Astrocyte (in vitro differentiated cells and primary cell): ENCODE measurements at regions not wholly inside any gene's neighbourhood (a gene's known extent, or its start where the extent isn't known, plus 50 kb on each side); places are given as distances from the start of the nearest gene placed in this dataset.

Experiments
- DNase-seq: peaks from one replicate; pipeline ENCODE4 v3.0.0-alpha.2; 2010; ENCODE audit warnings: low read depth
- FAIRE-seq: peaks from 2 replicates; lab custom pipeline; 2011; peaks lifted over from hg19 to GRCh38; lab: Jason Lieb, UNC
- H2AFZ ChIP-seq: 2 replicates; pipeline ENCODE4 v1.6.0; 2012; ENCODE audit warnings: low read depth, low read length, inconsistent platforms
- H3K27ac ChIP-seq: 2 replicates; pipeline ENCODE4 v1.5.1; 2011; ENCODE audit warnings: low read depth, low read length, inconsistent platforms
- H3K27me3 ChIP-seq: 2 replicates; pipeline ENCODE4 v1.6.0; 2011; ENCODE audit warnings: low read length, inconsistent platforms; ENCODE audit not compliant: insufficient read depth
- H3K36me3 ChIP-seq: 2 replicates; pipeline ENCODE4 v1.5.1; 2011; ENCODE audit warnings: low read length, inconsistent platforms; ENCODE audit not compliant: insufficient read depth
- H3K4me1 ChIP-seq: 2 replicates; pipeline ENCODE4 v1.5.1; 2011; ENCODE audit warnings: low read length, inconsistent platforms; ENCODE audit not compliant: insufficient read depth
- H3K4me2 ChIP-seq: 2 replicates; pipeline ENCODE4 v1.6.0; 2012; ENCODE audit warnings: low read length, inconsistent platforms
- H3K4me3 ChIP-seq: 2 replicates; pipeline ENCODE4 v1.5.1; 2011; ENCODE audit warnings: low read depth, mild to moderate bottlenecking, low read length, inconsistent platforms; ENCODE audit not compliant: insufficient read depth
- H3K79me2 ChIP-seq: 2 replicates; pipeline ENCODE4 v1.6.0; 2012; ENCODE audit warnings: mild to moderate bottlenecking, low read length, inconsistent platforms; ENCODE audit not compliant: insufficient read depth
- H3K9ac ChIP-seq: 2 replicates; pipeline ENCODE4 v1.6.0; 2012; ENCODE audit warnings: mild to moderate bottlenecking, low read length, inconsistent platforms
- H3K9me3 ChIP-seq: 2 replicates; pipeline ENCODE4 v1.5.1; 2012; ENCODE audit warnings: low read depth, mild to moderate bottlenecking, low read length, inconsistent platforms; ENCODE audit not compliant: insufficient read depth
- H4K20me1 ChIP-seq: 2 replicates; pipeline ENCODE4 v1.6.0; 2012; ENCODE audit warnings: low read length, inconsistent platforms; ENCODE audit not compliant: insufficient read depth
- H3K27ac Mint-ChIP-seq: one replicate; pipeline ENCODE4 v1.8.0; 2021; ENCODE audit warnings: mild to moderate bottlenecking, mixed read lengths; ENCODE audit not compliant: unreplicated experiment
- H3K27me3 Mint-ChIP-seq: one replicate; pipeline ENCODE4 v1.8.0; 2021; ENCODE audit warnings: low read depth, mixed read lengths; ENCODE audit not compliant: unreplicated experiment
- H3K36me3 Mint-ChIP-seq: one replicate; pipeline ENCODE4 v1.8.0; 2021; ENCODE audit warnings: low read depth, mixed read lengths; ENCODE audit not compliant: unreplicated experiment
- H3K4me1 Mint-ChIP-seq: one replicate; pipeline ENCODE4 v1.8.0; 2021; ENCODE audit warnings: low read depth, mixed read lengths; ENCODE audit not compliant: unreplicated experiment
- H3K4me3 Mint-ChIP-seq: one replicate; pipeline ENCODE4 v1.8.0; 2021; ENCODE audit warnings: mild to moderate bottlenecking, moderate library complexity, mixed read lengths; ENCODE audit not compliant: unreplicated experiment
- H3K9me3 Mint-ChIP-seq: one replicate; pipeline ENCODE4 v1.8.0; 2021; ENCODE audit warnings: mild to moderate bottlenecking, mixed read lengths; ENCODE audit not compliant: unreplicated experiment
- EZH2 ChIP-seq: IDR thresholded peaks from 2 replicates; pipeline ENCODE4 v1.6.1; 2012; ENCODE audit warnings: mild to moderate bottlenecking, low read length, inconsistent platforms; ENCODE audit not compliant: insufficient read depth
- TF ChIP-seq, protein P1 (sequence below): IDR thresholded peaks from 2 replicates; pipeline ENCODE4 v1.5.1; 2011; ENCODE audit warnings: low read depth, mild to moderate bottlenecking, inconsistent platforms, low read length, moderate library complexity; ENCODE audit not compliant: insufficient read depth

DNA sequence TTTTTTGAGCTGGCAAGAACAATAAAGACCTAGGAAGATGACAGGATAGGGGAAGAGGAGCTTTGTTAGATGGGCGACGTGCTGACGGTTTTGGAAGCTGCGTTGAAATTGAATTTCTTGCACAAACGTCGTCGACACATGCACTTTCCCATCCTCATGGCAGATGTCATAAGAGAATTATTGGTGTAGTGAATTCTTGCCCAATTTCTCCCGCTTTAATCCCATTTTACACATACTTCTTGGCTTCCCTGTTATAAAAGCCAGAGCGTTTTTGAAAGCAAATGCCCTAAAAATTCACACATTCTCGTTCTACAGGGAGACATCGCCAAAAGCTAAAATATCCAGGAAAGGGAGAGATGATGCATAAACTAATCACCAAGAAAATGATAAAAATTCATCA lies 109.8 kb upstream of the DAP start:
- Mint-ChIP-seq H3K9me3 (peaks cover 2% of the 10 kb centered on the region), H3K27me3 (peaks cover 11% of the 10 kb centered on the region), H3K27ac (no peak overlapping the region), H3K36me3 (no peaks in the 10 kb centered on the region), H3K4me3 (no peak overlapping the region), H3K4me1 (peaks cover 8% of the 10 kb centered on the region)
- H3K79me2 ChIP-seq = no peaks in the 10 kb centered on the region
- peaks cover 4% of the 10 kb centered on the region for H3K4me1 ChIP-seq
- no peaks in the 10 kb centered on the region for H3K9me3 ChIP-seq
- no peak for DNase-seq
- H3K9ac ChIP-seq = no peak overlapping the region
- no peak overlapping the region for H3K4me3 ChIP-seq
- H3K27me3 ChIP-seq = peaks cover 6% of the 10 kb centered on the region
- FAIRE-seq = no peak
- H3K36me3 ChIP-seq = no peaks in the 10 kb centered on the region
- no peak overlapping the region for H3K4me2 ChIP-seq
- H2AFZ ChIP-seq = no peak overlapping the region
- H3K27ac ChIP-seq = no peak overlapping the region
- no peaks in the 10 kb centered on the region for H4K20me1 ChIP-seq
- no peak for TF ChIP-seq EZH2
- TF ChIP-seq, protein P1, sequence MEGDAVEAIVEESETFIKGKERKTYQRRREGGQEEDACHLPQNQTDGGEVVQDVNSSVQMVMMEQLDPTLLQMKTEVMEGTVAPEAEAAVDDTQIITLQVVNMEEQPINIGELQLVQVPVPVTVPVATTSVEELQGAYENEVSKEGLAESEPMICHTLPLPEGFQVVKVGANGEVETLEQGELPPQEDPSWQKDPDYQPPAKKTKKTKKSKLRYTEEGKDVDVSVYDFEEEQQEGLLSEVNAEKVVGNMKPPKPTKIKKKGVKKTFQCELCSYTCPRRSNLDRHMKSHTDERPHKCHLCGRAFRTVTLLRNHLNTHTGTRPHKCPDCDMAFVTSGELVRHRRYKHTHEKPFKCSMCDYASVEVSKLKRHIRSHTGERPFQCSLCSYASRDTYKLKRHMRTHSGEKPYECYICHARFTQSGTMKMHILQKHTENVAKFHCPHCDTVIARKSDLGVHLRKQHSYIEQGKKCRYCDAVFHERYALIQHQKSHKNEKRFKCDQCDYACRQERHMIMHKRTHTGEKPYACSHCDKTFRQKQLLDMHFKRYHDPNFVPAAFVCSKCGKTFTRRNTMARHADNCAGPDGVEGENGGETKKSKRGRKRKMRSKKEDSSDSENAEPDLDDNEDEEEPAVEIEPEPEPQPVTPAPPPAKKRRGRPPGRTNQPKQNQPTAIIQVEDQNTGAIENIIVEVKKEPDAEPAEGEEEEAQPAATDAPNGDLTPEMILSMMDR = no peak

DNA sequence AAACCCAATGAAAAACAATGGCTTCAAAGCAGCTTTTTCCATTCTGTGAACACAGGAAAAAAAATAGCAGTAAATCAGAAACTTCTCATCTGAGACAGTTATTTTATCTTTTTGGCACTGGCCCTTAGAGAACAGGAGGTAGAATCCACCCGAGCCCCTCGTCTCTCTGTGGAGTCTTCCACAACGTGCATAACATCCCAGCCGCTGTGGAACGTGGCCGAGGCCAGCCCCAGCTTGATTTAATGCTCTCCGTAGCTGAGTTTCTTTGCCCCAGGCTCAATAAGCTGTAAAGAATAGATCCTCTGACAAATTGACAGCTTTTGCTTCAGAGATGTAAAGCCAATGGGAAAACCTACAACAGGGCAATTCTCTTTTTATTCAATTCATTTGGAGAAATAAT lies 107.9 kb upstream of the DAP start:
- DNase-seq (no peak), FAIRE-seq (no peak)
- TF ChIP-seq, protein P1 = no peak
- no peak overlapping the region for H3K4me2 ChIP-seq
- no peak overlapping the region for H3K9ac ChIP-seq
- no peak overlapping the region for H3K4me3 ChIP-seq
- Mint-ChIP-seq H3K4me1 (no peaks in the 10 kb centered on the region), H3K27me3 (peaks cover 12% of the 10 kb centered on the region), H3K36me3 (no peaks in the 10 kb centered on the region), H3K4me3 (no peak overlapping the region), H3K9me3 (no peaks in the 10 kb centered on the region), H3K27ac (no peak overlapping the region)
- no peaks in the 10 kb centered on the region for H3K9me3 ChIP-seq
- no peak overlapping the region for H3K27ac ChIP-seq
- H3K36me3 ChIP-seq = no peaks in the 10 kb centered on the region
- no peaks in the 10 kb centered on the region for H3K79me2 ChIP-seq
- peaks cover 6% of the 10 kb centered on the region for H3K27me3 ChIP-seq
- H2AFZ ChIP-seq = no peak overlapping the region
- no peaks in the 10 kb centered on the region for H4K20me1 ChIP-seq
- H3K4me1 ChIP-seq = no peaks in the 10 kb centered on the region

DNA sequence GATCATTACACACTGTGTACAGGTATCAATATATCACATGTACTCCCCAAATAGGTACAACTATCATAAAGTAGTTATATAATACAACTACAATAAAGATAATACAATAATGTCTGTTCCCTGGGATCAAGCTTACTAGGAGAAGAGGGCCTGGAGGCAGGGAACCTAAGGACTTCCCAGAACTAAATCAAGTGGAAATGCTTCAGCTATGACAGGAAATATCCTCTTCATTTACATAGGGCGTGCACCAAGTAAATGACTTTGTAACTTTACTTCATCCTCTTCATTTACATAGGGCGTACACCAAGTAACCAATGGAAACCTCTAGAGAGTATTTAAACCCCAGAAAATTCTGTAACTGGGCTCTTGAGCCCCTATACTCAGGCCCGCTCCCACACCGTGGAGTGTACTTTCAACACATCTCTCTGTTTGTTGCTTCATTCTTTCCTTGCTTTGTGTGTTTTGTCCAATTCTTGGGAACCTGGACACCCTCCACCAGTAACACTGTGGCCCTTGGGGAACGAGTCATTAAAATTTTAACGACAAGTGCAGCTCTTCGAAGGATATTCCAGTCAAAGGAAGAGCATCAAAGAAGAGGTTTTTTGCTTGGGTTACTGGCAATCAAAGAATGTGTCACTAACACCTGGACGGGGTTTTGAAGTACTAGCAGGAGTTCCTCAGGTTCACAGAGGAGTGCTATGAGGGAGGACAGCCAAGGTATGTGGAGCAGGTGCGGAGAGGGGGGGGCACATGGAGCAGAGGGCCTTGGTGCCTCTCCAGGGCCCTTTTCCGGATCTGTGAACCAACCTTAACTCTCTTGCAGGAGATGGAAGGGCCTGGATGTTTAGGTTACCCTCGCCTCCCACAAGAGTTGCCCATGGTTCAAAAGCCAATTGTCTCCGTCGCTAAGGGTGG lies 106.6 kb upstream of the DAP start:
- H3K4me3 ChIP-seq = no peak overlapping the region
- no peak overlapping the region for H3K9ac ChIP-seq
- H3K4me3 Mint-ChIP-seq = no peak overlapping the region
- H2AFZ ChIP-seq = no peak overlapping the region
- no peaks in the 10 kb centered on the region for H3K79me2 ChIP-seq
- H3K27ac Mint-ChIP-seq = no peak overlapping the region
- H4K20me1 ChIP-seq = no peaks in the 10 kb centered on the region
- FAIRE-seq (no peak), DNase-seq (no peak)
- no peaks in the 10 kb centered on the region for H3K4me1 ChIP-seq
- no peaks in the 10 kb centered on the region for H3K4me1 Mint-ChIP-seq
- no peaks in the 10 kb centered on the region for H3K9me3 Mint-ChIP-seq
- TF ChIP-seq, protein P1 = no peak
- TF ChIP-seq EZH2 = no peak
- H3K36me3 ChIP-seq = no peaks in the 10 kb centered on the region
- H3K27me3 Mint-ChIP-seq = peaks cover 10% of the 10 kb centered on the region
- no peak overlapping the region for H3K27ac ChIP-seq
- H3K4me2 ChIP-seq = no peak overlapping the region
- no peaks in the 10 kb centered on the region for H3K36me3 Mint-ChIP-seq
- peaks cover 6% of the 10 kb centered on the region for H3K27me3 ChIP-seq
- H3K9me3 ChIP-seq = no peaks in the 10 kb centered on the region
